ENCODE measurements at regions not wholly inside any gene's neighbourhood (a gene's known extent, or its start where the extent isn't known, plus 50 kb on each side); places are given as distances from the start of the nearest gene placed in this dataset.

GRCh38 chr10:124225467-124226270 lies 132.3 kb upstream of the CHST15 start:
- no peak for DNase-seq

GRCh38 chr10:124225029-124225466 lies 131.7 kb upstream of the CHST15 start:
- no peak for DNase-seq

GRCh38 chr10:124224331-124225028 lies 131.1 kb upstream of the CHST15 start:
- no peak for DNase-seq

GRCh38 chr10:124223711-124224085 lies 130.3 kb upstream of the CHST15 start:
- no peak for DNase-seq

- DNase-seq = no peak
Observed at GRCh38 chr10:124222988-124223710, 129.8 kb upstream of the CHST15 start.

GRCh38 chr10:124222318-124222987 lies 129.1 kb upstream of the CHST15 start:
- no peak for DNase-seq

- DNase-seq = no peak
Observed at GRCh38 chr10:124221356-124222317, 128.2 kb upstream of the CHST15 start.

GRCh38 chr10:124220971-124221355 lies 127.6 kb upstream of the CHST15 start:
- no peak for DNase-seq

GRCh38 chr10:124220547-124220946 lies 127.1 kb upstream of the CHST15 start:
- no peak for DNase-seq

GRCh38 chr10:124219655-124220054 lies 126.3 kb upstream of the CHST15 start:
- DNase-seq = no peak

GRCh38 chr10:124219062-124219461 lies 125.7 kb upstream of the CHST15 start:
- no peak for DNase-seq

- DNase-seq = no peak
Observed at GRCh38 chr10:124217906-124218804, 124.8 kb upstream of the CHST15 start.

- no peak for DNase-seq
Observed at GRCh38 chr10:124217031-124217430, 123.6 kb upstream of the CHST15 start.

GRCh38 chr10:124214610-124215375 lies 121.4 kb upstream of the CHST15 start:
- no peak for DNase-seq

GRCh38 chr10:124213899-124214510 lies 120.6 kb upstream of the CHST15 start:
- no peak for DNase-seq

GRCh38 chr10:124213471-124213870 lies 120.1 kb upstream of the CHST15 start:
- DNase-seq = no peak

GRCh38 chr10:124212702-124213101 lies 119.3 kb upstream of the CHST15 start:
- no peak for DNase-seq

GRCh38 chr10:124211921-124212320 lies 118.5 kb upstream of the CHST15 start:
- DNase-seq = no peak

- no peak for DNase-seq
Observed at GRCh38 chr10:124210263-124210662, 116.9 kb upstream of the CHST15 start.

GRCh38 chr10:124207391-124207790 lies 114.0 kb upstream of the CHST15 start:
- DNase-seq = no peak

Measured in CD4-positive, alpha-beta T cell treated with Interleukin-17A for 4 hours (primary cell).